ENCODE measurements at regions not wholly inside any gene's neighbourhood (a gene's known extent, or its start where the extent isn't known, plus 50 kb on each side); places are given as distances from the start of the nearest gene placed in this dataset.

- H3K9ac ChIP-seq (ENCODE audit: low read length) = no peak overlapping the region
- peaks cover 8% of the 10 kb centered on the region; the same call in 1 of the 2 replicates for H3K4me1 ChIP-seq (ENCODE audit: control insufficient read depth, insufficient read depth, low read length)
- H3K36me3 ChIP-seq (ENCODE audit: control insufficient read depth, insufficient read depth, low read length) = no peaks in the 10 kb centered on the region
- 0 out of 2 replicates have a peak, but pooled peaks cover 3% of the 10 kb centered on the region for H3K9me3 ChIP-seq (ENCODE audit: control insufficient read depth, insufficient read depth, low read depth, low read length)
- H3K27ac ChIP-seq (ENCODE audit: low read depth, low read length) = no peak overlapping the region
- no peaks in the 10 kb centered on the region for H3K27me3 ChIP-seq (ENCODE audit: control insufficient read depth, insufficient read depth, low read length)
- H3K4me3 ChIP-seq (ENCODE audit: low read depth, low read length) = no peak overlapping the region
Measured at GRCh38 chr1:4121834-4122512, 221.9 kb upstream of the C1orf174 start.

- H3K4me1 ChIP-seq (ENCODE audit: control insufficient read depth, insufficient read depth, low read length) = peaks cover 8% of the 10 kb centered on the region; the same call in 1 of the 2 replicates
- H3K9me3 ChIP-seq (ENCODE audit: control insufficient read depth, insufficient read depth, low read depth, low read length) = 0 out of 2 replicates have a peak, but pooled peaks cover 3% of the 10 kb centered on the region
- no peak overlapping the region for H3K27ac ChIP-seq (ENCODE audit: low read depth, low read length)
- H3K9ac ChIP-seq (ENCODE audit: low read length) = no peak overlapping the region
- no peak overlapping the region for H3K4me3 ChIP-seq (ENCODE audit: low read depth, low read length)
- H3K27me3 ChIP-seq (ENCODE audit: control insufficient read depth, insufficient read depth, low read length) = no peaks in the 10 kb centered on the region
- H3K36me3 ChIP-seq (ENCODE audit: control insufficient read depth, insufficient read depth, low read length) = no peaks in the 10 kb centered on the region
Measured at GRCh38 chr1:4122513-4123160, 222.6 kb upstream of the C1orf174 start.

- no peaks in the 10 kb centered on the region for H3K27me3 ChIP-seq (ENCODE audit: control insufficient read depth, insufficient read depth, low read length)
- H3K9ac ChIP-seq (ENCODE audit: low read length) = no peak overlapping the region
Measured at GRCh38 chr1:4124631-4125145, 224.6 kb upstream of the C1orf174 start.

GRCh38 chr1:4126251-4126650, 226.2 kb upstream of the C1orf174 start:
- H3K9me3 ChIP-seq (ENCODE audit: control insufficient read depth, insufficient read depth, low read depth, low read length) = 0 out of 2 replicates have a peak, but pooled peaks cover 3% of the 10 kb centered on the region
- H3K4me3 ChIP-seq (ENCODE audit: low read depth, low read length) = no peak overlapping the region
- H3K9ac ChIP-seq (ENCODE audit: low read length) = no peak overlapping the region
- H3K4me1 ChIP-seq (ENCODE audit: control insufficient read depth, insufficient read depth, low read length) = no peaks in the 10 kb centered on the region
- no peaks in the 10 kb centered on the region for H3K36me3 ChIP-seq (ENCODE audit: control insufficient read depth, insufficient read depth, low read length)
- H3K27me3 ChIP-seq (ENCODE audit: control insufficient read depth, insufficient read depth, low read length) = no peaks in the 10 kb centered on the region; the same call in 1 of the 2 replicates
- H3K27ac ChIP-seq (ENCODE audit: low read depth, low read length) = no peak overlapping the region

More at GRCh38 chr1:4124631-4125145, 224.6 kb upstream of the C1orf174 start:
- 0 out of 2 replicates have a peak, but pooled peaks cover 3% of the 10 kb centered on the region for H3K9me3 ChIP-seq (ENCODE audit: control insufficient read depth, insufficient read depth, low read depth, low read length)
- H3K4me3 ChIP-seq (ENCODE audit: low read depth, low read length) = no peak overlapping the region
- H3K36me3 ChIP-seq (ENCODE audit: control insufficient read depth, insufficient read depth, low read length) = no peaks in the 10 kb centered on the region
- H3K27ac ChIP-seq (ENCODE audit: low read depth, low read length) = no peak overlapping the region
- H3K4me1 ChIP-seq (ENCODE audit: control insufficient read depth, insufficient read depth, low read length) = 0 out of 2 replicates have a peak, but pooled peaks cover under 1% of the 10 kb centered on the region

- no peak overlapping the region for H3K9ac ChIP-seq (ENCODE audit: low read length)
Measured at GRCh38 chr1:4126731-4127591, 226.9 kb upstream of the C1orf174 start.

GRCh38 chr1:4127592-4128140, 227.6 kb upstream of the C1orf174 start:
- H3K36me3 ChIP-seq (ENCODE audit: control insufficient read depth, insufficient read depth, low read length) = no peaks in the 10 kb centered on the region
- H3K9ac ChIP-seq (ENCODE audit: low read length) = no peak overlapping the region
- H3K9me3 ChIP-seq (ENCODE audit: control insufficient read depth, insufficient read depth, low read depth, low read length) = 0 out of 2 replicates have a peak, but pooled peaks cover 3% of the 10 kb centered on the region
- no peak overlapping the region for H3K4me3 ChIP-seq (ENCODE audit: low read depth, low read length)
- H3K27ac ChIP-seq (ENCODE audit: low read depth, low read length) = no peak overlapping the region
- no peaks in the 10 kb centered on the region; the same call in 1 of the 2 replicates for H3K27me3 ChIP-seq (ENCODE audit: control insufficient read depth, insufficient read depth, low read length)
- no peaks in the 10 kb centered on the region for H3K4me1 ChIP-seq (ENCODE audit: control insufficient read depth, insufficient read depth, low read length)

More at GRCh38 chr1:4126731-4127591, 226.9 kb upstream of the C1orf174 start:
- Histone ChIP-seq H3K4me3 (ENCODE audit: low read depth, low read length) (no peak overlapping the region), H3K27me3 (ENCODE audit: control insufficient read depth, insufficient read depth, low read length) (no peaks in the 10 kb centered on the region; the same call in 1 of the 2 replicates), H3K36me3 (ENCODE audit: control insufficient read depth, insufficient read depth, low read length) (no peaks in the 10 kb centered on the region), H3K27ac (ENCODE audit: low read depth, low read length) (no peak overlapping the region), H3K4me1 (ENCODE audit: control insufficient read depth, insufficient read depth, low read length) (no peaks in the 10 kb centered on the region), H3K9me3 (ENCODE audit: control insufficient read depth, insufficient read depth, low read depth, low read length) (0 out of 2 replicates have a peak, but pooled peaks cover 3% of the 10 kb centered on the region)

GRCh38 chr1:4128616-4129015, 228.5 kb upstream of the C1orf174 start:
- H3K9ac ChIP-seq (ENCODE audit: low read length) = no peak overlapping the region
- H3K27ac ChIP-seq (ENCODE audit: low read depth, low read length) = no peak overlapping the region
- H3K36me3 ChIP-seq (ENCODE audit: control insufficient read depth, insufficient read depth, low read length) = no peaks in the 10 kb centered on the region
- H3K27me3 ChIP-seq (ENCODE audit: control insufficient read depth, insufficient read depth, low read length) = no peaks in the 10 kb centered on the region; the same call in 1 of the 2 replicates
- no peaks in the 10 kb centered on the region for H3K4me1 ChIP-seq (ENCODE audit: control insufficient read depth, insufficient read depth, low read length)
- no peaks in the 10 kb centered on the region for H3K9me3 ChIP-seq (ENCODE audit: control insufficient read depth, insufficient read depth, low read depth, low read length)
- H3K4me3 ChIP-seq (ENCODE audit: low read depth, low read length) = no peak overlapping the region

GRCh38 chr1:4129693-4130092, 229.6 kb upstream of the C1orf174 start:
- no peaks in the 10 kb centered on the region for H3K4me1 ChIP-seq (ENCODE audit: control insufficient read depth, insufficient read depth, low read length)
- no peaks in the 10 kb centered on the region for H3K36me3 ChIP-seq (ENCODE audit: control insufficient read depth, insufficient read depth, low read length)
- H3K4me3 ChIP-seq (ENCODE audit: low read depth, low read length) = no peak overlapping the region
- no peaks in the 10 kb centered on the region; the same call in 1 of the 2 replicates for H3K27me3 ChIP-seq (ENCODE audit: control insufficient read depth, insufficient read depth, low read length)
- H3K27ac ChIP-seq (ENCODE audit: low read depth, low read length) = no peak overlapping the region
- no peaks in the 10 kb centered on the region for H3K9me3 ChIP-seq (ENCODE audit: control insufficient read depth, insufficient read depth, low read depth, low read length)
- no peak overlapping the region for H3K9ac ChIP-seq (ENCODE audit: low read length)

GRCh38 chr1:4130096-4130495, 230.0 kb upstream of the C1orf174 start:
- no peak overlapping the region for H3K4me3 ChIP-seq (ENCODE audit: low read depth, low read length)
- no peak overlapping the region for H3K27ac ChIP-seq (ENCODE audit: low read depth, low read length)
- no peaks in the 10 kb centered on the region for H3K4me1 ChIP-seq (ENCODE audit: control insufficient read depth, insufficient read depth, low read length)
- H3K36me3 ChIP-seq (ENCODE audit: control insufficient read depth, insufficient read depth, low read length) = no peaks in the 10 kb centered on the region
- no peaks in the 10 kb centered on the region for H3K9me3 ChIP-seq (ENCODE audit: control insufficient read depth, insufficient read depth, low read depth, low read length)
- H3K27me3 ChIP-seq (ENCODE audit: control insufficient read depth, insufficient read depth, low read length) = no peaks in the 10 kb centered on the region; the same call in 1 of the 2 replicates
- H3K9ac ChIP-seq (ENCODE audit: low read length) = no peak overlapping the region

- no peaks in the 10 kb centered on the region; the same call in 1 of the 2 replicates for H3K27me3 ChIP-seq (ENCODE audit: control insufficient read depth, insufficient read depth, low read length)
- peaks cover 6% of the 10 kb centered on the region; the same call in 1 of the 2 replicates for H3K9me3 ChIP-seq (ENCODE audit: control insufficient read depth, insufficient read depth, low read depth, low read length)
- H3K4me1 ChIP-seq (ENCODE audit: control insufficient read depth, insufficient read depth, low read length) = no peaks in the 10 kb centered on the region
- H3K4me3 ChIP-seq (ENCODE audit: low read depth, low read length) = no peak overlapping the region
- H3K36me3 ChIP-seq (ENCODE audit: control insufficient read depth, insufficient read depth, low read length) = no peaks in the 10 kb centered on the region
- H3K27ac ChIP-seq (ENCODE audit: low read depth, low read length) = no peak overlapping the region
- no peak overlapping the region for H3K9ac ChIP-seq (ENCODE audit: low read length)
Measured at GRCh38 chr1:4131734-4132133, 231.7 kb upstream of the C1orf174 start.

Measured in HUES6 (cell line).